GM10266 (cell line): ENCODE measurements at regions not wholly inside any gene's neighbourhood (a gene's known extent, or its start where the extent isn't known, plus 50 kb on each side); places are given as distances from the start of the nearest gene placed in this dataset.

Experiments used
- DNase-seq: peaks from one replicate; pipeline ENCODE4 v3.0.0; 2012; ENCODE audit errors: extremely low spot score
- TF ChIP-seq, protein P1 (sequence below): IDR thresholded peaks from 2 replicates; pipeline ENCODE4 v1.5.1; 2012; ENCODE audit warnings: mild to moderate bottlenecking, low read depth; ENCODE audit not compliant: control insufficient read depth, insufficient read depth; ENCODE audit errors: missing control alignments

DNA sequence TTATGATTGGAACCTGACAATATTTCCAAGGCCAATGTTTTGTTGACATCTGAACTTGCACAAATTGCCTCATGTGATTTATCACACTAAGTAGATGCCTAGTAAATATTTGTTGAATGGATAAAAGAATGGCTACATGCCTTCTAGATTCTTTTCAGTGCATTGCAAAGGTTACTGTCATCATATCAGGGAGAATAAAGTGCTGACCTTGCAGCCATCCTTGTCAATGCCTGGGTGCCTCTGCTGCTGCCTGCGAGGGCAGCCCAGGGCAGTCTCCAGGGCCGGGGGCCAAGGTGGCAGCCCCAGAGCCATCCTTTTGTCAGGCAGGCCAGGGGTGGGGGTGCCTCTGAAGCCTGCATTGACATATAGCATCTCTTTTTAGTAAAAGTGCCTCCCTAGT is 325.6 kb upstream of the MTNR1B start:
- TF ChIP-seq, protein P1, sequence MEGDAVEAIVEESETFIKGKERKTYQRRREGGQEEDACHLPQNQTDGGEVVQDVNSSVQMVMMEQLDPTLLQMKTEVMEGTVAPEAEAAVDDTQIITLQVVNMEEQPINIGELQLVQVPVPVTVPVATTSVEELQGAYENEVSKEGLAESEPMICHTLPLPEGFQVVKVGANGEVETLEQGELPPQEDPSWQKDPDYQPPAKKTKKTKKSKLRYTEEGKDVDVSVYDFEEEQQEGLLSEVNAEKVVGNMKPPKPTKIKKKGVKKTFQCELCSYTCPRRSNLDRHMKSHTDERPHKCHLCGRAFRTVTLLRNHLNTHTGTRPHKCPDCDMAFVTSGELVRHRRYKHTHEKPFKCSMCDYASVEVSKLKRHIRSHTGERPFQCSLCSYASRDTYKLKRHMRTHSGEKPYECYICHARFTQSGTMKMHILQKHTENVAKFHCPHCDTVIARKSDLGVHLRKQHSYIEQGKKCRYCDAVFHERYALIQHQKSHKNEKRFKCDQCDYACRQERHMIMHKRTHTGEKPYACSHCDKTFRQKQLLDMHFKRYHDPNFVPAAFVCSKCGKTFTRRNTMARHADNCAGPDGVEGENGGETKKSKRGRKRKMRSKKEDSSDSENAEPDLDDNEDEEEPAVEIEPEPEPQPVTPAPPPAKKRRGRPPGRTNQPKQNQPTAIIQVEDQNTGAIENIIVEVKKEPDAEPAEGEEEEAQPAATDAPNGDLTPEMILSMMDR, result no peak
- no peak for DNase-seq

DNA sequence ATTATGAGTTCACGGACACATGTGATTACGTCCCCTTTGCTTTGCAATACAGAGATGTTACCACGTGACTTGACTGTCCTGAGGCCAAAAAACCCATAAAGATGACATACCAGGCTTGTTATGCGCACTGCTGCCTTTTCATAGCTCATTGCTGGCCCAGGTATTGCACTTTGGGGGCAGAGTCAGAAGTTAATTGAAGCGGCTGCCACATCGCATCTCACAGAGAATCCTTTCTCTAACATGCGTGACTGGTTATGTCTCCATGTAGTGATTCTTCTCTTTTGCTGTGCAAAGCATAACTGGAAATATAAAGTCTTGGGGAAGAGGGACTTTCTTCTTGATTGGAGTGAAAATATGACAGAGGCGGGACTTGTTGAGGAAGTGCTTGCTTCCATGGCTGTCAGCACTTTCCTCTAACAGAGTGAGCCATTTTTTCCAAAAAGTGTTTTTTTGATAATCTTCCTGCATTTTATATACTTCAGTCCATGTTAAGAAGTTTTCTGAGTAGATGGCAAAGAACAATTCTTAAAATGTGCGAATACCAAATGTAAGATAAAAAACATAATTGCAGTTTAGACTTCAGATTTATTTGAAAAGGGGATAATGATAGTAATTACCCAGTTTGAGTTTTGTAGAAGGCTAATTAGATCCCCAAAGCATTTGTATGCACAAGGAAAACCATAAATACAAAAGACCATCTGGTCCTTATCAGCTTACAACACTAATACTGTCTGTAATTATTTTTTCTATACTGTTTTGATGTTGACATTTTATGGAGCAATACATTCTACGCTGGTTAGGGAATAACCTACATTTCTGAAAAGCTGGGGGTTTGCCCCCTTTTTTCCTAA is 324.6 kb upstream of the MTNR1B start:
- DNase-seq, result no peak
- TF ChIP-seq, protein P1, result no peak

DNA sequence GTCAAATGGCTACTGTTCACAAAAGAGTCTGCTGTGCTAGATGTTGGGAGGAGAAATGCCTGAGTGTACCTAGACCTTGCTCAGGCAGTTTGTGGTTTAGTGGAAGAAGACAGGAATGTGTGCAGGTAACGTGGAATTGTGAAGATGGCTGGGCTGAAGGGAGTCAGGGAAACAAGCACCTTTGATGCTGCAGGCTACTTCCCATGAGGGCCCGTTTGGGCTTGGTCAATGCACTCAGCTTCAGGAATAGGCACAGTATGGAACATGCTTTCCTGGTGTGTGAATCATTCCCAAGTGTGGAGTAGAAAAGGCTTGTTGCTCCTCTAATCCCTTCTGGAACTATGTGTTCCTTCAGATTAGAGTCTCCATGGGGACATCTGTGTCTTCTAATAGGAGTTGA is 318.3 kb upstream of the MTNR1B start:
- no peak for DNase-seq
- TF ChIP-seq, protein P1, result no peak

DNA sequence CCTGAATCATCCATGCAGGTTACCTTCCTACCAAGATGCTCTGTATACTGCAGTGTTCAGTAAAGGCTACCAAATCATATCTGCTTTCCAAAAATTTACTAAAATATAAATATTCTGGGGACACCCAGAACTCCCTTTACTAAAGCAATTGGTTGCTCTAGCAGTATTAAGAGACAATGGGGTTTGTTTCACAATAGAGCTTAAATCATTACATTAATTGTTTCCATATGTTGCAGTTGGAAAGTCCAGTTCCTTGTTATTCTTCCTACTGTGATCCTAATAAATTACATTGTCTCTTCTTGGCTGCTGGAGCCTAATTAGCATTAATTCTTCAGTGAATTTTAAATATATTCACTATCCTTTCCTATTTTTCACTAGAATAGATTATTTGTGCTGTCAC is 316.0 kb upstream of the MTNR1B start:
- TF ChIP-seq, protein P1, result no peak
- DNase-seq, result no peak

DNA sequence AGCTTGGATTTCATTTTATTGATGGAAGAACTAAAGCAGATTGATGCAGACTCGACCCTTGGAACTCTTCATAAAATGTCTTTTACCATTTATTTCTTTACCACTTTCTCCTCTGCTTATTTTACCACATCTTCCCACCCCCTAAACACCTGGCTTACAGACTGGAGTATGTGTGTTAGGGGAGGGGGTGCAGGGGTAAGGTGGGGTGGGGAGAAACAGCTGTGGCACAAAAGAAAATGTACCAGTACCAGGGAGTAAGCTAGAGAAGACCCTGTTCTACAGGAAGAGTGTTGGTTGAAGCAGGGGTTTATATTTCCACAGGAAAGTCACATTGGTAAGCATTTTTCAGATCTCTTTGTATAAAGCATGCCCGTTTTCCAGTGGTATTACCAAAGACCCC is 312.7 kb upstream of the MTNR1B start:
- TF ChIP-seq, protein P1, result no peak
- DNase-seq, result no peak

DNA sequence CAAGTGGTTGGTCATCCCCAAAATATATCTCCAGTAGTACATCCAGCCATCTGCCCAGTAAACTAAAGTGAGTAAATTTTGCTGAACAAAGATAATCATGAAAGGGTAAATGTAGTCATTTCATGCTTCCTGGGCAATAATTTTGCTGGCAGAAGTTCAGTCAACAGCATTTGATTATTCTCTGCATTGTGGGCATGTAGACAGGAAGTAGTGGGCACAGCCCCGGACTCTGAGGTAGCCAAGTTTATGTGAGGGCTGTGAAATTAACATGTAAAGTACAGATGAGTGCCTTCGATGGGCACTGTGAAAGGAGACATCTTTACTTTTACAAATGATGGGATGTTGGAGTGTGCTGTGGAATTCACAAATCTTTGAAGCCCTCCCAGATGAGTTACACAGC is 312.2 kb upstream of the MTNR1B start:
- no peak for DNase-seq
- TF ChIP-seq, protein P1, result no peak

DNA sequence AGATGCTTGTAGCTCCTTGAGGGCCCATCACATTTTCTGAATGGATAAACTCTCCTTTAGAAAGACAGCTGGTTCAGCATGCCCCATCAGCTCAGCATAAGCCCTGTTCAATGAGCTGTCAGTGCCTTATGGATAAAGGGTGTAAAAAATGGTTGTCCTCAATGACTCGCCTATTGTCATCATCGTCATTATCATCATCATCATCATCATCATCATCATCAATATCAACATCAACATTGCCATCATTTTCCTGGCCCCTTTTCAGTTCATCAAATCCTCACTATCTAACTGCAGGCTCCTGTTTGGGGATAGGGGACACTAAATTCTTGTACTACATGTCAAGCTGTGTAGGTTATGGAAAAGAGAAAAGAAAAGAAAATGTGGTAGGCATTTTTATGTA is 310.7 kb upstream of the MTNR1B start:
- TF ChIP-seq, protein P1, result no peak
- DNase-seq, result no peak
